ENCODE measurements at regions not wholly inside any gene's neighbourhood (a gene's known extent, or its start where the extent isn't known, plus 50 kb on each side); places are given as distances from the start of the nearest gene placed in this dataset.
"Not testable (repeated sequence)": the region's sequence is repeated elsewhere in the genome, so short reads cannot be mapped to it uniquely, and the experiment has no call there.

GRCh38 chr5:93221773-93222172, 359.2 kb downstream of the NR2F1-AS1 start:
- TF ChIP-seq EZH2phosphoT487 (IDR thresholded peaks at IDR 0.05; ENCODE audit: borderline replicate concordance, low read depth, low read length) = no peak
- TF ChIP-seq CTCF (conservative IDR thresholded peaks at IDR 0.05; ENCODE audit: low read length) = no peak
- no peaks in the 10 kb centered on the region for H3K4me1 ChIP-seq (ENCODE audit: insufficient read depth, low read length, poor library complexity, severe bottlenecking)
- H3K9me2 ChIP-seq (ENCODE audit: insufficient read depth, low read length) = no peaks in the 10 kb centered on the region
- no peaks in the 10 kb centered on the region for H3K9me3 ChIP-seq (ENCODE audit: low read length)
- no peak overlapping the region for H3K4me3 ChIP-seq (ENCODE audit: low read depth, low read length, poor library complexity, severe bottlenecking)
- no peak overlapping the region for H3K4me2 ChIP-seq (ENCODE audit: low read length)
- H3K79me2 ChIP-seq (ENCODE audit: insufficient read depth, low read depth, low read length) = no peaks in the 10 kb centered on the region
- no peak overlapping the region for H3K27ac ChIP-seq (ENCODE audit: low read depth, low read length, poor library complexity, severe bottlenecking)
- H4K20me1 ChIP-seq (ENCODE audit: insufficient read depth, low read length) = no peaks in the 10 kb centered on the region
- H3K36me3 ChIP-seq (ENCODE audit: insufficient read depth, low read length) = no peaks in the 10 kb centered on the region
- intact Hi-C loops (cut with micrococcal nuclease; ENCODE audit: unreplicated experiment) = no loop called here
- BruUV-seq (replicated peaks) = no TSS peak
- ChIA-PET POLR2A (no interaction called here), CTCF (ENCODE audit: unreplicated experiment) (no interaction called here)
- no peak for DNase-seq (ENCODE audit: low spot score)
- H2AFZ ChIP-seq (ENCODE audit: low read length) = no peak overlapping the region

- TF ChIP-seq CTCF (conservative IDR thresholded peaks at IDR 0.05; ENCODE audit: low read length) = no peak
- Histone ChIP-seq H3K4me2 (ENCODE audit: low read length) (no peak overlapping the region), H3K4me3 (ENCODE audit: low read depth, low read length, poor library complexity, severe bottlenecking) (no peak overlapping the region), H4K20me1 (ENCODE audit: insufficient read depth, low read length) (no peaks in the 10 kb centered on the region), H3K79me2 (ENCODE audit: insufficient read depth, low read depth, low read length) (no peaks in the 10 kb centered on the region), H3K36me3 (ENCODE audit: insufficient read depth, low read length) (no peaks in the 10 kb centered on the region), H3K27ac (ENCODE audit: low read depth, low read length, poor library complexity, severe bottlenecking) (no peak overlapping the region), H3K9me3 (ENCODE audit: low read length) (no peaks in the 10 kb centered on the region), H3K4me1 (ENCODE audit: insufficient read depth, low read length, poor library complexity, severe bottlenecking) (no peaks in the 10 kb centered on the region), H3K9me2 (ENCODE audit: insufficient read depth, low read length) (no peaks in the 10 kb centered on the region), H2AFZ (ENCODE audit: low read length) (no peak overlapping the region)
- DNase-seq (ENCODE audit: low spot score) = no peak
- ChIA-PET CTCF (ENCODE audit: unreplicated experiment) (no interaction called here), POLR2A (no interaction called here)
- intact Hi-C loops (cut with micrococcal nuclease; ENCODE audit: unreplicated experiment) = no loop called here
- BruUV-seq (replicated peaks) = no TSS peak
Observed at GRCh38 chr5:93220431-93220830, 360.6 kb downstream of the NR2F1-AS1 start.

GRCh38 chr5:93219641-93220145, 361.3 kb downstream of the NR2F1-AS1 start:
- Histone ChIP-seq H3K9me2 (ENCODE audit: insufficient read depth, low read length) (no peaks in the 10 kb centered on the region), H2AFZ (ENCODE audit: low read length) (no peak overlapping the region), H3K9me3 (ENCODE audit: low read length) (no peaks in the 10 kb centered on the region), H4K20me1 (ENCODE audit: insufficient read depth, low read length) (no peaks in the 10 kb centered on the region), H3K36me3 (ENCODE audit: insufficient read depth, low read length) (no peaks in the 10 kb centered on the region), H3K4me3 (ENCODE audit: low read depth, low read length, poor library complexity, severe bottlenecking) (no peak overlapping the region), H3K4me1 (ENCODE audit: insufficient read depth, low read length, poor library complexity, severe bottlenecking) (no peaks in the 10 kb centered on the region), H3K27ac (ENCODE audit: low read depth, low read length, poor library complexity, severe bottlenecking) (no peak overlapping the region), H3K79me2 (ENCODE audit: insufficient read depth, low read depth, low read length) (no peaks in the 10 kb centered on the region), H3K4me2 (ENCODE audit: low read length) (no peak overlapping the region)
- ChIA-PET POLR2A (no interaction called here), CTCF (ENCODE audit: unreplicated experiment) (no interaction called here)
- no TSS peak for BruUV-seq (replicated peaks)
- no peak for DNase-seq (ENCODE audit: low spot score)
- TF ChIP-seq CTCF (conservative IDR thresholded peaks at IDR 0.05; ENCODE audit: low read length) = no peak
- TF ChIP-seq EZH2phosphoT487 (IDR thresholded peaks at IDR 0.05; ENCODE audit: borderline replicate concordance, low read depth, low read length) = no peak
- intact Hi-C loops (cut with micrococcal nuclease; ENCODE audit: unreplicated experiment) = no loop called here

- H2AFZ ChIP-seq (ENCODE audit: low read length); intact Hi-C loops (cut with micrococcal nuclease; ENCODE audit: unreplicated experiment); H4K20me1 ChIP-seq (ENCODE audit: insufficient read depth, low read length); H3K9me3 ChIP-seq (ENCODE audit: low read length); H3K27ac ChIP-seq (ENCODE audit: low read depth, low read length, poor library complexity, severe bottlenecking); H3K9me2 ChIP-seq (ENCODE audit: insufficient read depth, low read length); H3K79me2 ChIP-seq (ENCODE audit: insufficient read depth, low read depth, low read length); H3K4me2 ChIP-seq (ENCODE audit: low read length); H3K4me3 ChIP-seq (ENCODE audit: low read depth, low read length, poor library complexity, severe bottlenecking); H3K4me1 ChIP-seq (ENCODE audit: insufficient read depth, low read length, poor library complexity, severe bottlenecking); DNase-seq (ENCODE audit: low spot score); CTCF ChIA-PET (ENCODE audit: unreplicated experiment); POLR2A ChIA-PET; H3K36me3 ChIP-seq (ENCODE audit: insufficient read depth, low read length); BruUV-seq (replicated peaks): not testable (repeated sequence)
Observed at GRCh38 chr5:93213111-93213794, 367.8 kb downstream of the NR2F1-AS1 start.

All from OCI-LY7 (cell line).